Tibial artery (tissue), 4 donors: ENCODE measurements at regions not wholly inside any gene's neighbourhood (a gene's known extent, or its start where the extent isn't known, plus 50 kb on each side); places are given as distances from the start of the nearest gene placed in this dataset.
A peak's percentile ranks its signal among the peaks of the same experiment; 100 is the strongest.

Experiments used
- DNase-seq, 2 donors: peaks; one replicate each; pipeline ENCODE4 v3.0.0-alpha.2; 2019
- H3K27ac ChIP-seq, 2 donors: fragments of 200-600 bp; sonication (generic) in 1 of 2; 1 replicate in 1 of 2; 2 replicates in 1 of 2; pipeline ENCODE4 v1.5.1; 2018 to 2019; ENCODE audit warnings: mild to moderate bottlenecking in 1 of 2
- H3K27me3 ChIP-seq, 2 donors: fragments of 200-600 bp; sonication (generic) in 1 of 2; one replicate each; pipeline versions ENCODE4 v1.5.1 to v1.6.0; 2016 to 2019
- H3K36me3 ChIP-seq, 3 donors: fragments of 200-600 bp; sonication (generic) in 2 of 3; one replicate each; pipeline ENCODE4 v1.5.1; 2016 to 2019; ENCODE audit warnings: mild to moderate bottlenecking in 2 of 3
- H3K4me1 ChIP-seq, 4 donors: fragments of 200-600 bp; sonication (generic) in 2 of 4; 1 replicate in 3 of 4; 2 replicates in 1 of 4; pipeline ENCODE4 v1.5.1; 2016 to 2019
- H3K4me3 ChIP-seq, 2 donors: fragments of 200-600 bp; sonication (generic) in 1 of 2; 1 replicate in 1 of 2; 2 replicates in 1 of 2; pipeline ENCODE4 v1.5.1; 2018 to 2019; ENCODE audit warnings: mild to moderate bottlenecking in 2 of 2
- H3K9me3 ChIP-seq, 3 donors: fragments of 200-600 bp; sonication (generic) in 1 of 3; one replicate each; pipeline ENCODE4 v1.5.1; 2016 to 2019
- CTCF ChIP-seq, 2 experiments: fragments of 200-600 bp in 1 of 2; fragments of 450-650 bp in 1 of 2; IDR thresholded peaks; one replicate each; pipeline ENCODE4 v1.5.1; 2017 to 2019; ENCODE audit warnings: antibody characterized with exemption in 2 of 2, mild to moderate bottlenecking in 1 of 2, moderate library complexity in 1 of 2
- intact Hi-C: fragments of 100-400 bp; cut with DNase I; formaldehyde crosslinking; loops from one replicate; pipeline ENCODE4 v1.15.0; 2023; ENCODE audit warnings: low total_unique reads

- Histone ChIP-seq H3K4me1 (peaks cover 0 to 22% (median 9%) of the 10 kb centered on the region in 4 donors), H3K27me3 (no peaks in the 10 kb centered on the region), H3K4me3 (no peak overlapping the region), H3K27ac (no peak overlapping the region), H3K9me3 (no peaks in the 10 kb centered on the region), H3K36me3 (no peaks in the 10 kb centered on the region)
- no peak for TF ChIP-seq CTCF (IDR thresholded peaks at IDR 0.05)
- intact Hi-C loops: loop anchor here (5.0 kb wide), 1 partner anchor 121 kb away; no protein-coding TSS in a partner anchor
- DNase-seq: peak; percentile 17 to 64
Observed at GRCh38 chr2:236637686-236638569, 68.3 kb downstream of the ACKR3 start.

- Histone ChIP-seq H3K27ac (no peak overlapping the region), H3K4me3 (no peak overlapping the region), H3K27me3 (no peaks in the 10 kb centered on the region), H3K4me1 (peaks cover 0 to 28% (median 14%) of the 10 kb centered on the region in 4 donors), H3K9me3 (no peaks in the 10 kb centered on the region), H3K36me3 (no peaks in the 10 kb centered on the region)
- DNase-seq: peak; percentile 19 to 53
- TF ChIP-seq CTCF (IDR thresholded peaks at IDR 0.05): no peak
- intact Hi-C loops: loop anchor here (5.0 kb wide), 1 partner anchor 121 kb away; no protein-coding TSS in a partner anchor
Observed at GRCh38 chr2:236638707-236639106, 69.1 kb downstream of the ACKR3 start.

- H3K9me3 ChIP-seq: no peaks in the 10 kb centered on the region
- TF ChIP-seq CTCF (IDR thresholded peaks at IDR 0.05): no peak
- DNase-seq: peak in 1 of 2 donors; percentile 5
- H3K4me1 ChIP-seq: peaks cover 0 to 31% (median 14%) of the 10 kb centered on the region in 4 donors
- H3K27me3 ChIP-seq: no peaks in the 10 kb centered on the region
- H3K4me3 ChIP-seq: no peak overlapping the region
- no peak overlapping the region for H3K27ac ChIP-seq
- intact Hi-C loops: loop anchor here (5.0 kb wide), 1 partner anchor 122 kb away; no protein-coding TSS in a partner anchor
- no peaks in the 10 kb centered on the region for H3K36me3 ChIP-seq
Observed at GRCh38 chr2:236639461-236640235, 70.0 kb downstream of the ACKR3 start.

- intact Hi-C loops: no loop called here
- no peaks in the 10 kb centered on the region for H3K9me3 ChIP-seq
- DNase-seq: peak; percentile 16 to 68
- H3K4me3 ChIP-seq: no peak overlapping the region
- no peak for TF ChIP-seq CTCF (IDR thresholded peaks at IDR 0.05)
- H3K36me3 ChIP-seq: no peaks in the 10 kb centered on the region
- H3K4me1 ChIP-seq: peaks cover 0 to 43% (median 18%) of the 10 kb centered on the region in 4 donors
- H3K27ac ChIP-seq: peak overlapping the region; percentile 80 to 84
- no peaks in the 10 kb centered on the region for H3K27me3 ChIP-seq
Observed at GRCh38 chr2:236641051-236641726, 71.6 kb downstream of the ACKR3 start.

- Histone ChIP-seq H3K27me3 (no peaks in the 10 kb centered on the region), H3K9me3 (no peaks in the 10 kb centered on the region), H3K36me3 (no peaks in the 10 kb centered on the region), H3K4me3 (peak overlapping the region in 1 of 2 donors; percentile 8), H3K4me1 (peaks cover 0 to 52% (median 22%) of the 10 kb centered on the region in 4 donors), H3K27ac (peak overlapping the region; percentile 80 to 84)
- intact Hi-C loops: loop anchor here (2.0 kb wide), 1 partner anchor 65 kb away; no protein-coding TSS in a partner anchor
- no peak for TF ChIP-seq CTCF (IDR thresholded peaks at IDR 0.05)
- peak; percentile 38 to 83 for DNase-seq
Observed at GRCh38 chr2:236642125-236642524, 72.5 kb downstream of the ACKR3 start.
